H1 (cell line): ENCODE measurements at regions not wholly inside any gene's neighbourhood (a gene's known extent, or its start where the extent isn't known, plus 50 kb on each side); places are given as distances from the start of the nearest gene placed in this dataset.

Experiments
- CBX8 ChIP-seq: fragments of 300-800, 300-1000 bp; sonication (generic); IDR thresholded peaks from 2 replicates; pipeline ENCODE4 v1.7.1; 2016; ENCODE audit warnings: low read depth, low read length, borderline replicate concordance
- JUND ChIP-seq: IDR thresholded peaks from 2 replicates; pipeline ENCODE4 v1.6.1; 2011; ENCODE audit warnings: mild to moderate bottlenecking, improper control_type of control experiment, low read length
- NRF1 ChIP-seq: IDR thresholded peaks from 2 replicates; pipeline ENCODE4 v1.6.1; 2011; ENCODE audit warnings: mild to moderate bottlenecking, low read depth, low read length, improper control_type of control experiment
- SP2 ChIP-seq: IDR thresholded peaks from 2 replicates; pipeline ENCODE4 v1.6.1; 2012; ENCODE audit warnings: mild to moderate bottlenecking, low read length, inconsistent platforms
- TAF1 ChIP-seq: IDR thresholded peaks from 2 replicates; pipeline ENCODE4 v1.6.1; 2011; ENCODE audit warnings: mild to moderate bottlenecking, low read depth, low read length
- TCF12 ChIP-seq: IDR thresholded peaks from 2 replicates; pipeline ENCODE4 v1.6.1; 2011; ENCODE audit warnings: low read depth, mild to moderate bottlenecking, low read length

DNA sequence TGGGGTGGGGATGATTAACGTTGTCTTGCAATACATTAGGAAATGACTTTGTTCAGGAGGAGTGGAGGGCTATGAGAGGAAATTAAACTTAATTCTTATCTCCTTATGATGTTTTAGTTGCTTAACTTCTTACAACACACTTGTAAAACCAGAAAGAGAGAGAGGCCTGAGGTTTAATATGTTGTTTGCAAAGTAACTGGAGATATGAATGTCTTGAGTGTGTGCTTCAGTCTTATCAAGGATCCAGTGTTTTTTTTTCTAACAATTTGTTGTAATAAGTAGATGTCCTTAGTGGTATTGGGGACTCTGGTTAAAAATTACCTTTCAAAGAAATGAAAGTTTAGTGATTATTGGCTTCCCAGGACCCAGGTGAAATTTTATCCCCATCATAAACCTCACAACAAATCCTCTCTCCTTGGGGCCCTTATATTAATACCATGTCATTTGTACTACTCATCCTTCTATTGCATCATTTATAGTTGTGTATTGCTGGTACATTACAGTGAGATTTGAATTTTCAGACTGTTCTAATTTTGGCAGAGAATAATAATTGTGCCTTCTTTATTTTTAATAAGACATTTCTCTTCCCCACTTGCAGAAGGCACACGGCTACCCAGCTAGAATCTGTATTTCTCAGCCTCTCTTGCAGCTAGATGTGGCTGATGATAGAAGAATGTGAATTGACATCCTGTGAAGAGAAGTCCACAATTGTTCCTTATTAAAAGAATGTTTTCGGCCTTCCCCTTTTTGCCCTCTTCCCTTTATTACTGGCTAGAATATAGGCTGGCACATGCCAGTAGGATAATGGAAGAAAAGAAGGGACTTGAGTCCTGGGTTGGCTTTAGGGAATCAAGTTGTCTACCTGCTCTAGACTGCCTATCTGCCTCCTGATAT is 91.9 kb upstream of the CXCR4 start (continued):
- TF ChIP-seq TAF1 = no peak
- TF ChIP-seq NRF1 = no peak
- TF ChIP-seq JUND = no peak
- TF ChIP-seq SP2 = no peak
- no peak for TF ChIP-seq CBX8
- no peak for TF ChIP-seq TCF12
